Lower leg skin (tissue), 3 donors: ENCODE measurements at regions not wholly inside any gene's neighbourhood (a gene's known extent, or its start where the extent isn't known, plus 50 kb on each side); places are given as distances from the start of the nearest gene placed in this dataset.

Source experiments
- POLR2A ChIP-seq, 2 donors: fragments of 450-650 bp; IDR thresholded peaks; one replicate each; pipeline ENCODE4 v1.6.1; 2016 to 2017; ENCODE audit warnings: antibody characterized with exemption in 2 of 2, mild to moderate bottlenecking in 1 of 2, moderate library complexity in 1 of 2
- TF ChIP-seq, protein P1 (sequence below), 3 donors: fragments of 450-650 bp; IDR thresholded peaks; one replicate each; pipeline ENCODE4 v1.5.1; 2016; ENCODE audit warnings: antibody characterized with exemption in 3 of 3, mild to moderate bottlenecking in 3 of 3, moderate library complexity in 2 of 3

DNA sequence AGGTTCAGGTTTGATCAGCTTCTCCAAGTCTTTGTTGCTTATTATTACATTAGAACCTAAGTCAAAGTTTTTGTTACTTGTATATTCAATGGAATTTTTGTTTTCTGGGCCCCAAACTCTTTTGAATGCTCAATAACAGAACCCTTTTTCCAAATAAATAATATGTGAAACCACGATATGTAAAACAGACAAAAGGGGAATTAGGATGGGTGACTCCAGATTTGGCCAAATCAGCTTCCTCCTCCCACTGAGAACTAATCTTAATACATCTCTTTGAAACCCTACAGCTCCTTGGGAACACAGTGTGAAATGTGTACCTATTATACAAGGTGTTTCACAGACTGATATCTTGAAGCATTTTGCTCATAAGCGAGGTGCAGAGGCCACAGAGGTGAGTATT lies 67.0 kb upstream of the TNFSF18 start:
- TF ChIP-seq POLR2A (IDR thresholded peaks at IDR 0.05): no peak
- TF ChIP-seq, protein P1, sequence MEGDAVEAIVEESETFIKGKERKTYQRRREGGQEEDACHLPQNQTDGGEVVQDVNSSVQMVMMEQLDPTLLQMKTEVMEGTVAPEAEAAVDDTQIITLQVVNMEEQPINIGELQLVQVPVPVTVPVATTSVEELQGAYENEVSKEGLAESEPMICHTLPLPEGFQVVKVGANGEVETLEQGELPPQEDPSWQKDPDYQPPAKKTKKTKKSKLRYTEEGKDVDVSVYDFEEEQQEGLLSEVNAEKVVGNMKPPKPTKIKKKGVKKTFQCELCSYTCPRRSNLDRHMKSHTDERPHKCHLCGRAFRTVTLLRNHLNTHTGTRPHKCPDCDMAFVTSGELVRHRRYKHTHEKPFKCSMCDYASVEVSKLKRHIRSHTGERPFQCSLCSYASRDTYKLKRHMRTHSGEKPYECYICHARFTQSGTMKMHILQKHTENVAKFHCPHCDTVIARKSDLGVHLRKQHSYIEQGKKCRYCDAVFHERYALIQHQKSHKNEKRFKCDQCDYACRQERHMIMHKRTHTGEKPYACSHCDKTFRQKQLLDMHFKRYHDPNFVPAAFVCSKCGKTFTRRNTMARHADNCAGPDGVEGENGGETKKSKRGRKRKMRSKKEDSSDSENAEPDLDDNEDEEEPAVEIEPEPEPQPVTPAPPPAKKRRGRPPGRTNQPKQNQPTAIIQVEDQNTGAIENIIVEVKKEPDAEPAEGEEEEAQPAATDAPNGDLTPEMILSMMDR (IDR thresholded peaks at IDR 0.05): no peak
